Spleen (tissue), 11 donors: ENCODE measurements at regions not wholly inside any gene's neighbourhood (a gene's known extent, or its start where the extent isn't known, plus 50 kb on each side); places are given as distances from the start of the nearest gene placed in this dataset.

Experiments
- DNase-seq: peaks from one replicate; pipeline ENCODE4 v3.0.0-alpha.2; 2020
- H3K27ac ChIP-seq, 8 donors: fragments of 200-600 bp; sonication (generic) in 7 of 8; 1 replicate in 4 of 8; 2 replicates in 4 of 8; pipeline versions ENCODE4 v1.5.0 to v1.8.0; 2016 to 2021; ENCODE audit warnings: inconsistent platforms in 4 of 8, mild to moderate bottlenecking in 4 of 8, moderate library complexity in 1 of 8
- H3K27me3 ChIP-seq, 7 donors: fragments of 200-600 bp; sonication (generic) in 6 of 7; replicated peaks in 1 of 7; 1 replicate in 4 of 7; 2 replicates in 3 of 7; pipeline versions ENCODE4 v1.5.0 to v1.8.0; 2016 to 2021; ENCODE audit warnings: inconsistent platforms in 3 of 7, mild to moderate bottlenecking in 1 of 7
- H3K36me3 ChIP-seq, 6 donors: fragments of 200-600 bp; sonication (generic) in 5 of 6; 1 replicate in 4 of 6; 2 replicates in 2 of 6; pipeline versions ENCODE4 v1.5.0 to v1.8.0; 2016 to 2021; ENCODE audit warnings: inconsistent platforms in 2 of 6
- H3K4me1 ChIP-seq, 6 donors: fragments of 200-600 bp; sonication (generic) in 5 of 6; 1 replicate in 3 of 6; 2 replicates in 3 of 6; pipeline versions ENCODE4 v1.5.0 to v1.8.0; 2016 to 2021; ENCODE audit warnings: inconsistent platforms in 3 of 6
- H3K4me3 ChIP-seq, 8 donors: fragments of 200-600 bp; sonication (generic) in 7 of 8; 1 replicate in 4 of 8; 2 replicates in 4 of 8; pipeline versions ENCODE4 v1.5.0 to v1.8.0; 2016 to 2021; ENCODE audit warnings: inconsistent platforms in 4 of 8, mild to moderate bottlenecking in 4 of 8, moderate library complexity in 2 of 8
- H3K9me3 ChIP-seq, 8 donors: fragments of 200-600 bp; sonication (generic) in 7 of 8; 1 replicate in 4 of 8; 2 replicates in 4 of 8; pipeline versions ENCODE4 v1.5.0 to v1.8.0; 2016 to 2021; ENCODE audit warnings: inconsistent platforms in 4 of 8
- POLR2A ChIP-seq, 3 donors: fragments of 450-650 bp; IDR thresholded peaks; one replicate each; pipeline ENCODE4 v1.5.1; 2017; ENCODE audit warnings: antibody characterized with exemption in 3 of 3, mild to moderate bottlenecking in 1 of 3
- POLR2AphosphoS5 ChIP-seq, 3 donors: sonication (generic); formaldehyde crosslinking; IDR thresholded peaks; one replicate each; pipeline ENCODE4 v1.5.1; 2017; ENCODE audit warnings: antibody characterized with exemption in 3 of 3
- WGBS, 5 donors: extraction: QIAGEN DNeasy Blood & Tissue Kit in 3 of 5; methylation state at CpG; one replicate each; pipeline versions ENCODE4 v1.1.5 to v1.1.7; 2013 to 2018; 5-methylcytosine and 5-hydroxymethylcytosine counted together
- intact Hi-C: fragments of 100-400 bp; cut with DNase I; formaldehyde crosslinking; loops from one replicate; pipeline ENCODE4 v1.15.0; 2023; ENCODE audit warnings: low total_unique reads
- TF ChIP-seq, protein P1 (sequence below), 11 experiments: fragments of 200-600 bp in 7 of 11; fragments of 450-650 bp in 4 of 11; sonication (generic) in 4 of 11; IDR thresholded peaks in 8 of 11; conservative IDR thresholded peaks in 3 of 11; 1 replicate in 7 of 11; 2 replicates in 4 of 11; pipeline versions ENCODE4 v1.4.0 to v1.8.0; 2016 to 2021; ENCODE audit warnings: antibody characterized with exemption in 11 of 11, inconsistent platforms in 4 of 11, mild to moderate bottlenecking in 1 of 11
- donor health status: healthy with polysubstance abuse.
- donor health status: DM: no; HTN: no; CAD: no; lungs with moderate emphysema.
- donor health status: DM: no; HTN: no; CAD: no.
- donor health status: Bipolar disorder and iron deficiency.
- donor health status: healthy.
- donor health status: DM: no; HTN: no; CAD: no.
- donor health status: DM: yes; HTN: yes; CAD: no.

DNA sequence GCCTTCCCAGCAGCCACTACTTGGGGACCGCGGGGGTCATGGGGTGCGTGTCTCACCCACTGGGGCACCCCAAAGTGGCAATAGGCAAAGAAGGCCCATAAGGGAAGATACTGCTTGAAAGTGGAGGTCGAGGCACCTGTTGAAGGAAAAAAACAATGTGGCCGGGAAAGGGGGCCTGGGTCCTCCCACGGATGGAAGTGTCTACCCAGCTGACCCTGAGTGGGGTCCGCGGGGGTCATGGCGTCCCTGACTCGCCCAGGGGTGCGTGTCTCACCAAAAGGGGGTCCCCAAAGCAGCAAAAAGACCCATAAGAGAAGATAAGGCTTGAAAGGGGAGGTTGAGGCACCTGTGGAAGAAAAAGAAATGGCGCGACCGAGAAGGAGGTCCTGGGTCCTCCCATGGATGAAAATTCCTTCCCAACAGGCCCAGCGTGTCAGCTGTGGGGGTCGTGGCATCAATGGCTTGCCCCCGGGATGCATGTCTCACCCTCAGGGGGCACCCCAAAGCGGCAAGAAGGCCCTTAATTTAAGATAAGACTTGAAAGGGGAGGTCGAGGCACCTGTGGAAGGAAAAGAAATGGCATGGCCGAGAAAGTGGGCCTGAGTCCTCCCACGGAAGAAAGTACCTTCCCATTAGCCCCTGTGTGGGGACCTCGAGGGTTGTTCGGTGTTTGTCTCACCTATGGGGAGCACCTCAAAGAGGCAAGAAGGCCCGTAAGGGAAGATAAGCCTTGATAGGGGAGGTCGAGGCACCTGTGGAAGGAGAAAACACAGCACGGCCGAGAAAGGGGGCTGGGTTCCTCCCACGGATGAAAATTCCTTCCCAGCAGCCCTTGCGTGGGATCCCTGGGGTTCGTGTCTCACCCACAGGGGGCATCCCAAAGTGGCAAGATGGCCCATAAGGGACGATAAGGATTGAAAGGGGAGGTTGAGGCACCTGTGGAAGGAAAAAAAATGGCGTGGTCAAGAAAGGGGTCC, 266.0 kb downstream of the ALG10 start:
- 73 to 78% (median 75%) methylated on average over 32 of the region's 32 CpGs for WGBS, 5 donors
- Histone ChIP-seq H3K9me3 (peaks cover 5 to 100% (median 97%) of the 10 kb centered on the region in 8 donors), H3K36me3 (no peaks in the 10 kb centered on the region), H3K4me3 (no peak overlapping the region), H3K27me3 (no peaks in the 10 kb centered on the region), H3K27ac (no peak overlapping the region), H3K4me1 (no peaks in the 10 kb centered on the region)
- TF ChIP-seq POLR2AphosphoS5 (IDR thresholded peaks at IDR 0.05) = no peak
- TF ChIP-seq, protein P1, sequence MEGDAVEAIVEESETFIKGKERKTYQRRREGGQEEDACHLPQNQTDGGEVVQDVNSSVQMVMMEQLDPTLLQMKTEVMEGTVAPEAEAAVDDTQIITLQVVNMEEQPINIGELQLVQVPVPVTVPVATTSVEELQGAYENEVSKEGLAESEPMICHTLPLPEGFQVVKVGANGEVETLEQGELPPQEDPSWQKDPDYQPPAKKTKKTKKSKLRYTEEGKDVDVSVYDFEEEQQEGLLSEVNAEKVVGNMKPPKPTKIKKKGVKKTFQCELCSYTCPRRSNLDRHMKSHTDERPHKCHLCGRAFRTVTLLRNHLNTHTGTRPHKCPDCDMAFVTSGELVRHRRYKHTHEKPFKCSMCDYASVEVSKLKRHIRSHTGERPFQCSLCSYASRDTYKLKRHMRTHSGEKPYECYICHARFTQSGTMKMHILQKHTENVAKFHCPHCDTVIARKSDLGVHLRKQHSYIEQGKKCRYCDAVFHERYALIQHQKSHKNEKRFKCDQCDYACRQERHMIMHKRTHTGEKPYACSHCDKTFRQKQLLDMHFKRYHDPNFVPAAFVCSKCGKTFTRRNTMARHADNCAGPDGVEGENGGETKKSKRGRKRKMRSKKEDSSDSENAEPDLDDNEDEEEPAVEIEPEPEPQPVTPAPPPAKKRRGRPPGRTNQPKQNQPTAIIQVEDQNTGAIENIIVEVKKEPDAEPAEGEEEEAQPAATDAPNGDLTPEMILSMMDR (IDR thresholded peaks at IDR 0.05 in 8 of 11, conservative IDR thresholded peaks at IDR 0.05 in 3 of 11) = no peak
- TF ChIP-seq POLR2A (IDR thresholded peaks at IDR 0.05) = no peak
- intact Hi-C loops = no loop called here
- DNase-seq = peak; percentile 52

GRCh38 chr12:34288963-34289345, 266.7 kb downstream of the ALG10 start:
- no peaks in the 10 kb centered on the region for H3K36me3 ChIP-seq
- H3K4me1 ChIP-seq = no peaks in the 10 kb centered on the region
- intact Hi-C loops = no loop called here
- no peak overlapping the region for H3K4me3 ChIP-seq
- TF ChIP-seq, protein P1 (IDR thresholded peaks at IDR 0.05 in 8 of 11, conservative IDR thresholded peaks at IDR 0.05 in 3 of 11) = no peak
- no peak for TF ChIP-seq POLR2AphosphoS5 (IDR thresholded peaks at IDR 0.05)
- TF ChIP-seq POLR2A (IDR thresholded peaks at IDR 0.05) = no peak
- peaks cover 5 to 100% (median 97%) of the 10 kb centered on the region in 8 donors for H3K9me3 ChIP-seq
- H3K27ac ChIP-seq = no peak overlapping the region
- H3K27me3 ChIP-seq = no peaks in the 10 kb centered on the region
- DNase-seq = peak; percentile 54
- 65 to 81% (median 80%) methylated on average over 12 of the region's 12 CpGs for WGBS, 5 donors

GRCh38 chr12:34289431-34290380, 267.4 kb downstream of the ALG10 start:
- no peaks in the 10 kb centered on the region for H3K4me1 ChIP-seq
- no peaks in the 10 kb centered on the region for H3K27me3 ChIP-seq
- intact Hi-C loops = no loop called here
- TF ChIP-seq POLR2A (IDR thresholded peaks at IDR 0.05) (no peak), POLR2AphosphoS5 (IDR thresholded peaks at IDR 0.05) (no peak)
- TF ChIP-seq, protein P1 (IDR thresholded peaks at IDR 0.05 in 8 of 11, conservative IDR thresholded peaks at IDR 0.05 in 3 of 11) = no peak
- no peak overlapping the region for H3K27ac ChIP-seq
- WGBS, 5 donors = 68 to 80% (median 76%) methylated on average over 49 of the region's 49 CpGs
- H3K9me3 ChIP-seq = peaks cover 3 to 100% (median 93%) of the 10 kb centered on the region in 8 donors
- H3K4me3 ChIP-seq = no peak overlapping the region
- DNase-seq = peak; percentile 58
- no peaks in the 10 kb centered on the region for H3K36me3 ChIP-seq
